Cardiac muscle cell (in vitro differentiated cells and primary cell): ENCODE measurements at regions not wholly inside any gene's neighbourhood (a gene's known extent, or its start where the extent isn't known, plus 50 kb on each side); places are given as distances from the start of the nearest gene placed in this dataset.

ENCODE experiments used
- DNase-seq, 2 donors: peaks; one replicate each; pipeline versions ENCODE4 v3.0.0 to v3.0.0-alpha.2; 2010 to 2017; ENCODE audit warnings: low read depth in 1 of 2, low spot score in 1 of 2
- H3K27ac ChIP-seq: fragments of 200-600 bp; sonication (generic); 2 replicates; pipeline ENCODE4 v1.5.1; 2016
- H3K27me3 ChIP-seq: fragments of 200-600 bp; sonication (generic); 2 replicates; pipeline ENCODE4 v1.6.0; 2016; ENCODE audit warnings: control low read depth
- H3K36me3 ChIP-seq: fragments of 200-600 bp; sonication (generic); 2 replicates; pipeline ENCODE4 v1.5.1; 2016; ENCODE audit warnings: control low read depth
- H3K4me1 ChIP-seq: fragments of 200-600 bp; sonication (generic); 2 replicates; pipeline ENCODE4 v1.8.1; 2017; ENCODE audit warnings: low read depth, mild to moderate bottlenecking, mixed run types
- H3K4me3 ChIP-seq: fragments of 200-600 bp; sonication (generic); 2 replicates; pipeline ENCODE4 v1.5.1; 2016; ENCODE audit warnings: mild to moderate bottlenecking
- H3K9me3 ChIP-seq: fragments of 200-600 bp; sonication (generic); 2 replicates; pipeline ENCODE4 v1.5.1; 2017; ENCODE audit warnings: low read depth, mild to moderate bottlenecking, control low read depth
- TF ChIP-seq, protein P1 (sequence below): IDR thresholded peaks from 2 replicates; pipeline ENCODE4 v1.5.1; 2012; ENCODE audit warnings: low read depth, mild to moderate bottlenecking, low read length

DNA sequence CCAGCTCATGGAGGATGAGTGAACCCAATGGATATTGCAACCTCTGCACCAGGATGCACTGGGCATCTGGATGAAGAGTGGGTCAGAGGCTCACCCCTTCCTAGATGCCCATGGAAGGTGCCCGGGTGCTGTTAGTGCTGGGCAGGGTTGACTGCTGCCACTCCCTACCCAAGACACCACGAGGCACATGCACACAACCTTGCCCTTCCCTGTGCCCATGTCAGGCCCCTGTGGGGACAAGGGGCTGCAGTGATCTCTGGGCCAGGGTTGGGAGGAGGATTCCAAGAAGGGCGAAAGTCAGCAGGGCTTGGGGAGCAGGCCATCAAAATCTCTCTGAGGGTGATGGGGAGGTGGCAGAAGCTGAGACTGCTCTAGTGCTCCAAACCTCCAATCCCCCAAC, 309.7 kb upstream of the ST6GAL2 start:
- Histone ChIP-seq H3K36me3 (no peaks in the 10 kb centered on the region), H3K27me3 (no peaks in the 10 kb centered on the region), H3K27ac (no peak overlapping the region), H3K9me3 (no peaks in the 10 kb centered on the region), H3K4me1 (no peaks in the 10 kb centered on the region), H3K4me3 (no peak overlapping the region)
- TF ChIP-seq, protein P1, sequence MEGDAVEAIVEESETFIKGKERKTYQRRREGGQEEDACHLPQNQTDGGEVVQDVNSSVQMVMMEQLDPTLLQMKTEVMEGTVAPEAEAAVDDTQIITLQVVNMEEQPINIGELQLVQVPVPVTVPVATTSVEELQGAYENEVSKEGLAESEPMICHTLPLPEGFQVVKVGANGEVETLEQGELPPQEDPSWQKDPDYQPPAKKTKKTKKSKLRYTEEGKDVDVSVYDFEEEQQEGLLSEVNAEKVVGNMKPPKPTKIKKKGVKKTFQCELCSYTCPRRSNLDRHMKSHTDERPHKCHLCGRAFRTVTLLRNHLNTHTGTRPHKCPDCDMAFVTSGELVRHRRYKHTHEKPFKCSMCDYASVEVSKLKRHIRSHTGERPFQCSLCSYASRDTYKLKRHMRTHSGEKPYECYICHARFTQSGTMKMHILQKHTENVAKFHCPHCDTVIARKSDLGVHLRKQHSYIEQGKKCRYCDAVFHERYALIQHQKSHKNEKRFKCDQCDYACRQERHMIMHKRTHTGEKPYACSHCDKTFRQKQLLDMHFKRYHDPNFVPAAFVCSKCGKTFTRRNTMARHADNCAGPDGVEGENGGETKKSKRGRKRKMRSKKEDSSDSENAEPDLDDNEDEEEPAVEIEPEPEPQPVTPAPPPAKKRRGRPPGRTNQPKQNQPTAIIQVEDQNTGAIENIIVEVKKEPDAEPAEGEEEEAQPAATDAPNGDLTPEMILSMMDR: no peak
- DNase-seq: no peak

DNA sequence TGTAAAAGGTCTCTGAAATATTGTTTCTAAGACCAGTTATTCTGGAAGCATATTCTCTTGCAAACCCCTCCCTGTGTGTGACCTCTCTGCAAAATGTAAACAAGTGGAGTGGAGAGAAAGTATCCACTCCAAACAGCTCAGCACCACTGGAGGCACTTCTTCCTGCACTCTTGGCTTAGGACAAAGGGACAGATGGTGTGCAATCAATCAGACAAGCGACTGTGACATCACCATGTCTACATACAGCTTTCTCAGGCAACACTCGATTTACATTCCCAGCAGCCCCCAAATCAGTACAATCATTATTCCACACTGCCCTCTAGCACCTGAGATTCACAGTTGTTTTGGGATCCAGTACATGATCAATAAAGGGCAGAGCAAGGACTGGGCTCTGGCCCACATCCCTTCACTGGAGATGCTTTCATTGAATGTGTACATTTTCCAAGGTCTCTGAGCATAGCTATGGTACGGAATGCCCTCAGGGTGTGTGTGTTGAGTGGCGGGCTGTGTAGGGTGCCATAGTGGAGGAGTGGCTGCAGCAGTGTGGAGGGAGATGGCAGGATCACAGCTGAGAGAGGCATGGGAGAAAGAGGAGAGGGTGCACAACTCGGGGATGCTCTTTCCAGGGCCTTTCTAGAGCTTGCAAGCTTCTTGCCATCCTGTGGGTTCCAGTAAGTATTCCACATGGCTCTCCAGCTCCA, 311.8 kb upstream of the ST6GAL2 start:
- no peak overlapping the region for H3K27ac ChIP-seq

GRCh38 chr2:107202962-107203591, 317.1 kb upstream of the ST6GAL2 start:
- Histone ChIP-seq H3K27ac (no peak overlapping the region), H3K36me3 (no peaks in the 10 kb centered on the region), H3K27me3 (no peaks in the 10 kb centered on the region), H3K4me1 (no peaks in the 10 kb centered on the region), H3K9me3 (no peaks in the 10 kb centered on the region), H3K4me3 (no peak overlapping the region)
- TF ChIP-seq, protein P1: no peak
- no peak for DNase-seq

More for the DNA sequence above, 311.8 kb upstream of the ST6GAL2 start:
- no peak overlapping the region for H3K4me3 ChIP-seq
- no peaks in the 10 kb centered on the region for H3K9me3 ChIP-seq
- TF ChIP-seq, protein P1: no peak
- H3K36me3 ChIP-seq: no peaks in the 10 kb centered on the region
- no peak for DNase-seq
- no peaks in the 10 kb centered on the region for H3K4me1 ChIP-seq
- H3K27me3 ChIP-seq: no peaks in the 10 kb centered on the region

DNA sequence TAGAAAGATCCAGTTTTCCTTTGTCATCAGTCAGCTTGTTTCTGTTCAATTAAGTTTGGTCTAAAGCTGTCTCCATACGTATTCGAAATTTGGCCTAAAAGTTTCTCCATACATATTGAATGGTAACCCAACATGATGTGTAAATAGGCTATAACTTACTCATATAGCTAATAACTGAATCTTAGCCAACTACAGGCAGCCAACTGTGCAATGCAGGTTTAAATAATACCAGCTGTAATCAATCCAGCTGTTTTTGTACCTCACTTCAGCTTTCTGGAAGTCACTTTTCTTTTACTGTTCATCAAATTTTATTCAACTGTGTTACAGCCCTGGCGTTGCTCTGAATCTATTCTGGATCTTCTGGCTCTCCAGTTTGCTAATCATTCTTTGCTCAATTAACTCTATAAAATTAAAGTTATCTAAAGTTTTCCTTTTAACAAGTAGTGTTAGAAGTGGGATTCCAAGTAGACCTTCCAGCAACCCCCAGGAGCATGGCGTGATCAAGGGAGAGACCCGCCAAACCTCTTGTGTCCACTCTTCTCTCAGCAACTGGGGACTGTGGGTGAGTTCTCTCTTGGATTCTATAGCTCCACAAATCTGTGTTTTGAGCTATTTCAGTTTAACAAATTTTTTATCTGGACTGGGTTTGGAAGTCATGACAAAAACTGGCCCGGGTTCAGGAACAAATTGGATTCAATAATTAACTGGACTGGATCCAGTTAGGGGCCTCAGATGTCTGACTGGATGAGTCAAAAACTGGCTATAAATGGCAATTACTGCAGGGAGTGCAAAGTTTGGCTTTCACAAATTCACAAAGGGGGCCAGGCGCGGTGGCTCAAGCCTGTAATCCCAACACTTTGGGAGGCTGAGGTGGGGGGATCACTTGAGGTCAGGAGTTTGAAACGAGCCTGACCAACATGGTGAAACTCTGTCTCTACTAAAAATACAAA, 329.7 kb upstream of the ST6GAL2 start:
- TF ChIP-seq, protein P1: no peak
- Histone ChIP-seq H3K27ac (no peak overlapping the region), H3K4me1 (no peaks in the 10 kb centered on the region), H3K4me3 (no peak overlapping the region), H3K27me3 (no peaks in the 10 kb centered on the region), H3K36me3 (no peaks in the 10 kb centered on the region), H3K9me3 (no peaks in the 10 kb centered on the region)
- no peak for DNase-seq

DNA sequence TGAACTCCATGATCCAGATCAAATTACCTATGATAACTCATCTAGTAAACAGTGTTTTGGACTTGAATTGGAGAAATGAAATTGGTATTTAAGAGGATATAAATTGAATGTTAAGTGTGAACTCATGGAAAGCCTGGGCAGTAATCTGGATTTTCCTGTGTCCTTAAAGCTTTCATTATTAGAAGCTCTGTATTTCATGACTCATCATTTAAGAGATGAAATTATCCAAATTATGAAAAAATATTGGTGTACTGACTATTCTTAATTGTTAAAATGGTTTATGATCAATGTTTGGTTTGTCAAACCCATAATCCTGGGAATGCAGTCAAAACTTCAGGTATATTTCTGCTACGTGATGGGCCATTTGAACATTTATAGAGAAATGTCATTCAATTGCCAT, 332.2 kb upstream of the ST6GAL2 start:
- Histone ChIP-seq H3K9me3 (no peaks in the 10 kb centered on the region), H3K36me3 (no peaks in the 10 kb centered on the region), H3K4me3 (no peak overlapping the region), H3K27me3 (no peaks in the 10 kb centered on the region), H3K4me1 (no peaks in the 10 kb centered on the region), H3K27ac (no peak overlapping the region)
- DNase-seq: no peak
- TF ChIP-seq, protein P1: no peak
